Spleen (tissue), 11 donors: ENCODE measurements at regions not wholly inside any gene's neighbourhood (a gene's known extent, or its start where the extent isn't known, plus 50 kb on each side); places are given as distances from the start of the nearest gene placed in this dataset.
"Not testable (repeated sequence)": the region's sequence is repeated elsewhere in the genome, so short reads cannot be mapped to it uniquely, and the experiment has no call there.

Experiments
- DNase-seq: peaks from one replicate; pipeline ENCODE4 v3.0.0-alpha.2; 2020
- H3K27ac ChIP-seq, 8 donors: fragments of 200-600 bp; sonication (generic) in 7 of 8; 1 replicate in 4 of 8; 2 replicates in 4 of 8; pipeline versions ENCODE4 v1.5.0 to v1.8.0; 2016 to 2021; ENCODE audit warnings: inconsistent platforms in 4 of 8, mild to moderate bottlenecking in 4 of 8, moderate library complexity in 1 of 8
- H3K27me3 ChIP-seq, 7 donors: fragments of 200-600 bp; sonication (generic) in 6 of 7; replicated peaks in 1 of 7; 1 replicate in 4 of 7; 2 replicates in 3 of 7; pipeline versions ENCODE4 v1.5.0 to v1.8.0; 2016 to 2021; ENCODE audit warnings: inconsistent platforms in 3 of 7, mild to moderate bottlenecking in 1 of 7
- H3K36me3 ChIP-seq, 6 donors: fragments of 200-600 bp; sonication (generic) in 5 of 6; 1 replicate in 4 of 6; 2 replicates in 2 of 6; pipeline versions ENCODE4 v1.5.0 to v1.8.0; 2016 to 2021; ENCODE audit warnings: inconsistent platforms in 2 of 6
- H3K4me1 ChIP-seq, 6 donors: fragments of 200-600 bp; sonication (generic) in 5 of 6; 1 replicate in 3 of 6; 2 replicates in 3 of 6; pipeline versions ENCODE4 v1.5.0 to v1.8.0; 2016 to 2021; ENCODE audit warnings: inconsistent platforms in 3 of 6
- H3K4me3 ChIP-seq, 8 donors: fragments of 200-600 bp; sonication (generic) in 7 of 8; 1 replicate in 4 of 8; 2 replicates in 4 of 8; pipeline versions ENCODE4 v1.5.0 to v1.8.0; 2016 to 2021; ENCODE audit warnings: inconsistent platforms in 4 of 8, mild to moderate bottlenecking in 4 of 8, moderate library complexity in 2 of 8
- H3K9me3 ChIP-seq, 8 donors: fragments of 200-600 bp; sonication (generic) in 7 of 8; 1 replicate in 4 of 8; 2 replicates in 4 of 8; pipeline versions ENCODE4 v1.5.0 to v1.8.0; 2016 to 2021; ENCODE audit warnings: inconsistent platforms in 4 of 8
- POLR2A ChIP-seq, 3 donors: fragments of 450-650 bp; IDR thresholded peaks; one replicate each; pipeline ENCODE4 v1.5.1; 2017; ENCODE audit warnings: antibody characterized with exemption in 3 of 3, mild to moderate bottlenecking in 1 of 3
- POLR2AphosphoS5 ChIP-seq, 3 donors: sonication (generic); formaldehyde crosslinking; IDR thresholded peaks; one replicate each; pipeline ENCODE4 v1.5.1; 2017; ENCODE audit warnings: antibody characterized with exemption in 3 of 3
- WGBS, 5 donors: extraction: QIAGEN DNeasy Blood & Tissue Kit in 3 of 5; methylation state at CpG; one replicate each; pipeline versions ENCODE4 v1.1.5 to v1.1.7; 2013 to 2018; 5-methylcytosine and 5-hydroxymethylcytosine counted together
- intact Hi-C: fragments of 100-400 bp; cut with DNase I; formaldehyde crosslinking; loops from one replicate; pipeline ENCODE4 v1.15.0; 2023; ENCODE audit warnings: low total_unique reads
- TF ChIP-seq, protein P1 (sequence below), 11 experiments: fragments of 200-600 bp in 7 of 11; fragments of 450-650 bp in 4 of 11; sonication (generic) in 4 of 11; IDR thresholded peaks in 8 of 11; conservative IDR thresholded peaks in 3 of 11; 1 replicate in 7 of 11; 2 replicates in 4 of 11; pipeline versions ENCODE4 v1.4.0 to v1.8.0; 2016 to 2021; ENCODE audit warnings: antibody characterized with exemption in 11 of 11, inconsistent platforms in 4 of 11, mild to moderate bottlenecking in 1 of 11
- donor health status: healthy with polysubstance abuse.
- donor health status: DM: no; HTN: no; CAD: no; lungs with moderate emphysema.
- donor health status: DM: no; HTN: no; CAD: no.
- donor health status: Bipolar disorder and iron deficiency.
- donor health status: healthy.
- donor health status: DM: no; HTN: no; CAD: no.
- donor health status: DM: yes; HTN: yes; CAD: no.

DNA sequence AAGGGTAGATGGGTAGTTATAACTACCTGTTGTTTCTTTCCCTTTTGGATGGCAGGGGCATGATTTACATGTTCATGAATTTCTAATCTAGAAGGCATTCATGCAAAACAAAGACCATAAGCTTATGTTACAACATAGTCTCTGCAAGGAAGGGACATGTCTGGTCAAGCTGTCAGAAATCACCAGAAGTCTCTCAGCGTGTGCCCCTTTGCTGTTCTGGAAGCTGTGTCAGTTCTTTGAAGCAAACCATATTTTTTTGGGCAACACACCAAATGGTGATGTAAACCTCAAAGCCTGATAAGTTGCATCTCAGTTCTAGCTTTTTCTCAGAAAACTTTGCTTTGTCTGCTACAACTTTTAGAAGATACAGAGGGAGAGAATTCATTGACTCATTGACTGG, 173.5 kb upstream of the CTAGE1 start:
- TF ChIP-seq, protein P1, sequence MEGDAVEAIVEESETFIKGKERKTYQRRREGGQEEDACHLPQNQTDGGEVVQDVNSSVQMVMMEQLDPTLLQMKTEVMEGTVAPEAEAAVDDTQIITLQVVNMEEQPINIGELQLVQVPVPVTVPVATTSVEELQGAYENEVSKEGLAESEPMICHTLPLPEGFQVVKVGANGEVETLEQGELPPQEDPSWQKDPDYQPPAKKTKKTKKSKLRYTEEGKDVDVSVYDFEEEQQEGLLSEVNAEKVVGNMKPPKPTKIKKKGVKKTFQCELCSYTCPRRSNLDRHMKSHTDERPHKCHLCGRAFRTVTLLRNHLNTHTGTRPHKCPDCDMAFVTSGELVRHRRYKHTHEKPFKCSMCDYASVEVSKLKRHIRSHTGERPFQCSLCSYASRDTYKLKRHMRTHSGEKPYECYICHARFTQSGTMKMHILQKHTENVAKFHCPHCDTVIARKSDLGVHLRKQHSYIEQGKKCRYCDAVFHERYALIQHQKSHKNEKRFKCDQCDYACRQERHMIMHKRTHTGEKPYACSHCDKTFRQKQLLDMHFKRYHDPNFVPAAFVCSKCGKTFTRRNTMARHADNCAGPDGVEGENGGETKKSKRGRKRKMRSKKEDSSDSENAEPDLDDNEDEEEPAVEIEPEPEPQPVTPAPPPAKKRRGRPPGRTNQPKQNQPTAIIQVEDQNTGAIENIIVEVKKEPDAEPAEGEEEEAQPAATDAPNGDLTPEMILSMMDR (IDR thresholded peaks at IDR 0.05 in 8 of 11, conservative IDR thresholded peaks at IDR 0.05 in 3 of 11), result no peak
- TF ChIP-seq POLR2A (IDR thresholded peaks at IDR 0.05), result no peak
- TF ChIP-seq POLR2AphosphoS5 (IDR thresholded peaks at IDR 0.05), result no peak
- H3K27me3 ChIP-seq, result no peaks in the 10 kb centered on the region
- intact Hi-C loops, result no loop called here
- H3K4me1 ChIP-seq, result no peaks in the 10 kb centered on the region
- no peak overlapping the region for H3K4me3 ChIP-seq
- peaks cover 0 to 15% (median 4%) of the 10 kb centered on the region in 8 donors for H3K9me3 ChIP-seq
- WGBS, 5 donors, result 65 to 90% (median 77%) methylated on average over 1 of the region's 1 CpG
- DNase-seq, result no peak
- H3K36me3 ChIP-seq, result no peaks in the 10 kb centered on the region
- no peak overlapping the region for H3K27ac ChIP-seq

DNA sequence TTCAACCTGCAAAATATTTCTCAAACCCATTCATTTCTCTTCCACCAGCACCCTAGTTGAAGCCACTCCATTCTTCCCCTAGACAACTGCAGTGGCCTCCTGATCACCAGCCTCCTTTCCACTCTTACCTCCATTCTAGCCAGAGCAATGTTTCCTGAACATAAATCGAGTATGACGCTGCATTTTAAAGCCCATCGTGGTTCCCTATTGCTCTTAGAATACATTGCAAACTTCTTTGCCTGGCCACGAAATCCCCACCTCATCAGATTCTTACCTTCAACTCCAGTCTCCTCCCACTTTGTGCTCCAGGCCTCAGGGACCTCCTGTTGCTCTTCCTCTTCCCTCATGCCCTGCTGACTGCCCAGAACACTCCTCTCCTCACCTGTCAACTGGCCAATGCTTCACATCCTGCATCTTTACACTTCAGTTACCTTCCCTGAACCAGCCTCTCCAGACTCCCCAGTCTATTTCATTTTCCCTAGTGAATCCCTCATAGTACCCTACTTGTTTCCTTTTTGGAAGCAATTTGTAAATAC, 176.5 kb upstream of the CTAGE1 start:
- no peaks in the 10 kb centered on the region for H3K9me3 ChIP-seq
- H3K4me3 ChIP-seq, result no peak overlapping the region
- 24 to 38% (median 31%) methylated on average over 4 of the region's 4 CpGs for WGBS, 5 donors
- H3K27me3 ChIP-seq, result no peaks in the 10 kb centered on the region
- H3K4me1 ChIP-seq, result no peaks in the 10 kb centered on the region
- H3K27ac ChIP-seq, result no peak overlapping the region
- TF ChIP-seq, protein P1 (IDR thresholded peaks at IDR 0.05 in 8 of 11, conservative IDR thresholded peaks at IDR 0.05 in 3 of 11), result no peak
- H3K36me3 ChIP-seq, result no peaks in the 10 kb centered on the region
- intact Hi-C loops, result no loop called here
- no peak for DNase-seq

DNA sequence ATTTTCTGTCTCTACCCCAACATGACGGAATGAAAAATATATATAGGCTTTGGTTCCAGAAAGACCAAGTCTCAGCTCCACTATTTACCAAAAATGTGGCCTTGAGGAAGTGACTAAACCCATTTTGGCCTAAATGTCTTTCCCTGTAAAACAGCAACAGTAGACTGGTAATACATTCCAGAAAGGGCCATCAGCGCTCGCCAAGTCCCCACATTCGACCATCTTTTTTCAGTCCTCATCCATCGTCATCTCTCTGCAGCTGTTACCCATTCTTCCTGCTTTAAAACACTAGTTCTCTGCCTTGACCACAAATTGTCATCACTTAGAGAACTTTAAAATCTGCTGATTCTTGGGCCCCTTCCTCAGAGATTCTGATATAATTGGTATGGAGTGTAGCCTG, 183.8 kb upstream of the CTAGE1 start:
- Histone ChIP-seq H3K27me3 (peaks cover 0 to 4% (median 0%) of the 10 kb centered on the region in 7 donors), H3K4me1 (no peaks in the 10 kb centered on the region), H3K36me3 (no peaks in the 10 kb centered on the region), H3K4me3 (no peak overlapping the region), H3K9me3 (no peaks in the 10 kb centered on the region), H3K27ac (no peak overlapping the region)
- WGBS, 5 donors, result 88 to 95% (median 89%) methylated on average over 5 of the region's 5 CpGs
- intact Hi-C loops, result no loop called here
- TF ChIP-seq, protein P1 (IDR thresholded peaks at IDR 0.05 in 8 of 11, conservative IDR thresholded peaks at IDR 0.05 in 3 of 11), result no peak
- TF ChIP-seq POLR2A (IDR thresholded peaks at IDR 0.05) (no peak), POLR2AphosphoS5 (IDR thresholded peaks at IDR 0.05) (no peak)
- no peak for DNase-seq

DNA sequence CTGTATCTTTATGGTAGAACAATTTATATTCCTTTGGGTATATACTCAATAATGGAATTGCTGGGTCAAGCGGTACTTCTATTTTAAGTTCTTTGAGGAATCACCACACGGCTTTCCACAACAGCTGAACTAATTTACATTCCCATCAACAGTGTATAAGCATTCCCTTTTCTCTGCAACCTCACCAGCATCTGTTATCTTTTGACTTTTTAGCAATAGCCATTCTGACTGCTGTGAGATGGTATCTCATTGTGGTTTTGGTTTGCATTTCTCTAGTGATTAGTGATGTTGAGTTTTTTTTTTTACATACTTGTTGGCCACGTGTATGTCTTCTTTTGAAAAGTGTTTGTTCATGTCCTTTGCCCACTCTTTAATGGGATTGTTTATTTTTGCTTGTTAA, 184.7 kb upstream of the CTAGE1 start:
- intact Hi-C loops, H3K27me3 ChIP-seq: not testable (repeated sequence)
- 66 to 79% (median 71%) methylated on average over 3 of the region's 3 CpGs for WGBS, 5 donors

DNA sequence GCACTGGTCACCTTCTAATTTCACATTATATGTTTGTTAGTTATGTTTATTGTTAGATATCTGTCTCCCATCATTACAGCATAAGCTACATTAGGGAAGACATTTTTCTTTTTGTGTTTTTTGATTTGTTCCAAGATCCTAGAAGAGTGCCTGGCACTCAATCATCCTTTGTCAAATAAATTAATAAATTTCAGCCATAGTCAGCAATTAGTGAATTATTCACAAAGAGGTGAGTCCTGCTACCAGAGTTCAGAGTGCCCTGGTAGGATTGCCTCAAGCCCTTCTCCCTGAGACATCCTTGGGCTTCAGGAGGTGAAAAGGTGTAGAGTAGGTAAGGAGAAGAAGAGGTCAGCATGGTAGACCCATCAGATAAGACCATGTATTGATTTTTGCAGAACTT, 186.2 kb upstream of the CTAGE1 start:
- TF ChIP-seq POLR2A (IDR thresholded peaks at IDR 0.05) (no peak), POLR2AphosphoS5 (IDR thresholded peaks at IDR 0.05) (no peak)
- TF ChIP-seq, protein P1 (IDR thresholded peaks at IDR 0.05 in 8 of 11, conservative IDR thresholded peaks at IDR 0.05 in 3 of 11), result no peak
- DNase-seq, result no peak
- intact Hi-C loops, result no loop called here
- Histone ChIP-seq H3K9me3 (no peaks in the 10 kb centered on the region), H3K27me3 (peaks cover 0 to 7% (median 0%) of the 10 kb centered on the region in 7 donors), H3K4me1 (no peaks in the 10 kb centered on the region), H3K4me3 (no peak overlapping the region), H3K36me3 (no peaks in the 10 kb centered on the region), H3K27ac (no peak overlapping the region)

More for the DNA sequence above, 184.7 kb upstream of the CTAGE1 start:
- not testable (repeated sequence) for H3K27ac ChIP-seq, DNase-seq, H3K36me3 ChIP-seq, H3K4me3 ChIP-seq, H3K9me3 ChIP-seq, H3K4me1 ChIP-seq
